ENCODE measurements at regions not wholly inside any gene's neighbourhood (a gene's known extent, or its start where the extent isn't known, plus 50 kb on each side); places are given as distances from the start of the nearest gene placed in this dataset.

- Mint-ChIP-seq H3K36me3 (ENCODE audit: low read depth) (no peaks in the 10 kb centered on the region), H3K27me3 (ENCODE audit: low read depth) (no peaks in the 10 kb centered on the region)
- no peak for DNase-seq (ENCODE audit: low read depth, low spot score)
These were observed 159.3 kb upstream of the MYCN start for GRCh38 chr2:15780912-15781574.

GRCh38 chr2:15782009-15782751 lies 158.2 kb upstream of the MYCN start:
- Mint-ChIP-seq H3K4me1 (peaks cover 58% of the 10 kb centered on the region), H3K9me3 (no peaks in the 10 kb centered on the region), H3K4me3 (no peak overlapping the region), H3K27ac (ENCODE audit: unreplicated experiment) (no peak overlapping the region), H3K27me3 (ENCODE audit: low read depth) (no peaks in the 10 kb centered on the region), H3K36me3 (ENCODE audit: low read depth) (no peaks in the 10 kb centered on the region)
- no peak for TF ChIP-seq CTCF (conservative IDR thresholded peaks at IDR 0.05)
- DNase-seq (ENCODE audit: low read depth, low spot score): no peak

More at GRCh38 chr2:15780912-15781574, 159.3 kb upstream of the MYCN start:
- H3K27ac Mint-ChIP-seq (ENCODE audit: unreplicated experiment): peak overlapping the region; percentile 21
- H3K4me3 Mint-ChIP-seq: no peak overlapping the region
- TF ChIP-seq CTCF (conservative IDR thresholded peaks at IDR 0.05): no peak
- H3K4me1 Mint-ChIP-seq: peaks cover 58% of the 10 kb centered on the region
- H3K9me3 Mint-ChIP-seq: no peaks in the 10 kb centered on the region

GRCh38 chr2:15782769-15783294 lies 157.5 kb upstream of the MYCN start:
- Mint-ChIP-seq H3K4me1 (peaks cover 60% of the 10 kb centered on the region), H3K4me3 (no peak overlapping the region), H3K27ac (ENCODE audit: unreplicated experiment) (no peak overlapping the region), H3K9me3 (peaks cover 3% of the 10 kb centered on the region), H3K36me3 (ENCODE audit: low read depth) (no peaks in the 10 kb centered on the region), H3K27me3 (ENCODE audit: low read depth) (no peaks in the 10 kb centered on the region)
- no peak for DNase-seq (ENCODE audit: low read depth, low spot score)
- no peak for TF ChIP-seq CTCF (conservative IDR thresholded peaks at IDR 0.05)

- no peak overlapping the region for H3K27ac Mint-ChIP-seq (ENCODE audit: unreplicated experiment)
- no peaks in the 10 kb centered on the region for H3K27me3 Mint-ChIP-seq (ENCODE audit: low read depth)
- H3K4me3 Mint-ChIP-seq: no peak overlapping the region
- no peaks in the 10 kb centered on the region for H3K36me3 Mint-ChIP-seq (ENCODE audit: low read depth)
- no peak for DNase-seq (ENCODE audit: low read depth, low spot score)
- no peak for TF ChIP-seq CTCF (conservative IDR thresholded peaks at IDR 0.05)
- H3K9me3 Mint-ChIP-seq: peaks cover 4% of the 10 kb centered on the region
- H3K4me1 Mint-ChIP-seq: peaks cover 65% of the 10 kb centered on the region
These were observed 156.9 kb upstream of the MYCN start for GRCh38 chr2:15783489-15783888.

- DNase-seq (ENCODE audit: low read depth, low spot score): no peak
- H3K4me1 Mint-ChIP-seq: peaks cover 73% of the 10 kb centered on the region
- no peak overlapping the region for H3K4me3 Mint-ChIP-seq
- peak overlapping the region; percentile 13 for H3K27ac Mint-ChIP-seq (ENCODE audit: unreplicated experiment)
- H3K27me3 Mint-ChIP-seq (ENCODE audit: low read depth): no peaks in the 10 kb centered on the region
- TF ChIP-seq CTCF (conservative IDR thresholded peaks at IDR 0.05): no peak
- no peaks in the 10 kb centered on the region for H3K36me3 Mint-ChIP-seq (ENCODE audit: low read depth)
- peaks cover 4% of the 10 kb centered on the region for H3K9me3 Mint-ChIP-seq
These were observed 156.1 kb upstream of the MYCN start for GRCh38 chr2:15784106-15784885.

Data from neural crest cell (in vitro differentiated cells).